ENCODE measurements at regions not wholly inside any gene's neighbourhood (a gene's known extent, or its start where the extent isn't known, plus 50 kb on each side); places are given as distances from the start of the nearest gene placed in this dataset.

DNA sequence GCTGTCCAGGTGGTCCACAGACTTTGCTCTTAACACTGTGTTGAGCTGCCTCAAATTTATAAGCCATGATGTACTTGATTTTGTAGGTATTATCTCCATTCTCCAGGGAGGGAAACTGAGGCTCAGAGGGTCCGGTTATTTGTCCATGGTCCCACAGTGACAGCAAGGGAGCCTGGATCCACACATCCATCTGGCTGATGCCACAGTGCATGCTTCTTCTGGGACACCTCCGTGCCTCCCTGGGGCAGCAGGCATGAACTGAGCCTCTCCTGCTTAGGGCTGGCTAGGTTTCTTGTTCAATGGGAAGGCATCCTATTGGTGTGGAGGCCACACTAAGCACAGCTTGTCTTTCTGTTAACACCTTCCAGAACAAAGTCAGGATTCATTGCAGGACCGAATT is 317.3 kb downstream of the AJAP1 start:
- no peaks in the 10 kb centered on the region for H3K27me3 Mint-ChIP-seq (ENCODE audit: low read depth)
- DNase-seq (ENCODE audit: low spot score): no peak
- H3K27ac Mint-ChIP-seq: no peak overlapping the region
- no peak overlapping the region for H3K4me3 Mint-ChIP-seq
- no peaks in the 10 kb centered on the region for H3K9me3 Mint-ChIP-seq
- H3K36me3 Mint-ChIP-seq (ENCODE audit: low read depth): no peaks in the 10 kb centered on the region
- H3K4me1 Mint-ChIP-seq (ENCODE audit: low read depth): no peaks in the 10 kb centered on the region

DNA sequence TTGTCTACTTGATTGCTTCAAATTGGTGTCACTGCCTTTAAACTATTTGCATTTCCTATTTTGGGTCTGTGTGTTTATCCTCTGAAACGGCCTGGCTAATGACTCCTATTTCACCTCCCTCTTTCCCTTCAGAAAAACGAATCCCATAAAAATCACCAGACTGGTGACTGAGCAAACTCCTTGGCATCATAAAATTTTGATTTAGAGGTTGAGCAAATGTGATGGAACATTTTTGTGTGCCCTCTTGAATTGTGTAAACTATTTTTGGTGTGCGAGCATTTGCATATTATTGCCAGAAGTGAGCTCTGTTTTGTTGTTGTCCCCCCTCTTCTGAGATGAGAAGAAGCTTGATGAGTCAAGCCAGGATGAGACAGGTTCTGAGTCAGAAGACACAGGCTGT is 316.1 kb downstream of the AJAP1 start:
- no peaks in the 10 kb centered on the region for H3K36me3 Mint-ChIP-seq (ENCODE audit: low read depth)
- DNase-seq (ENCODE audit: low spot score): no peak
- no peaks in the 10 kb centered on the region for H3K27me3 Mint-ChIP-seq (ENCODE audit: low read depth)
- H3K4me1 Mint-ChIP-seq (ENCODE audit: low read depth): no peaks in the 10 kb centered on the region
- no peak overlapping the region for H3K4me3 Mint-ChIP-seq
- no peaks in the 10 kb centered on the region for H3K9me3 Mint-ChIP-seq
- H3K27ac Mint-ChIP-seq: no peak overlapping the region

DNA sequence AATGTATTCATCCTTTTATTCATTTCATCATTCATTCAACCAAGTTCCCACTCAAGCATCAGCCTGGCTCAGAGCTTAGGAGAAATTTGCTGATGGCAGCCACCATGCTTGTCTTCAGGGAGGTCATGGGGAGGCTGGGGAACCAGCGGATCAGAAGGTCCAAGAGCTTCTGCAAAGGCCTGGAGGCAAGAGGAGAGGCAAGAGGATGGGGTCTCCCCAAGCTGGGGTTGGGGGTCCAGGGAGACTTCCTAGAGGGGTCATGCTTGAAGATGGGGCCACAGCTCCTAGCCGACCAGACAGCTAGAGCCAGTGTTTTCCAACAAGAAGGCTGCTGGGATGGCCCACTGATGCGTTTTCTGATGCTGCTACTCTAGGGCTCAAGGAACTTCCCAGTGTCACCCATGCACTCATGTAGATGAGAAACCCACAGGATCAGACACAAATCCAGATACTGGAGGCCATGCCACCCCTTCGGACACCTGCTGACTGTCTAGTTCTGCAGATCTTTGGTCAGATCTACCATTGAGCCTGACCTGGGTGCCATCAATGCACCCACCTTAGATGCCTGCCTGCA is 315.2 kb downstream of the AJAP1 start:
- H3K9me3 Mint-ChIP-seq: no peaks in the 10 kb centered on the region
- DNase-seq (ENCODE audit: low spot score): no peak
- H3K27ac Mint-ChIP-seq: no peak overlapping the region
- no peaks in the 10 kb centered on the region for H3K4me1 Mint-ChIP-seq (ENCODE audit: low read depth)
- no peak overlapping the region for H3K4me3 Mint-ChIP-seq
- H3K27me3 Mint-ChIP-seq (ENCODE audit: low read depth): no peaks in the 10 kb centered on the region
- no peaks in the 10 kb centered on the region for H3K36me3 Mint-ChIP-seq (ENCODE audit: low read depth)

DNA sequence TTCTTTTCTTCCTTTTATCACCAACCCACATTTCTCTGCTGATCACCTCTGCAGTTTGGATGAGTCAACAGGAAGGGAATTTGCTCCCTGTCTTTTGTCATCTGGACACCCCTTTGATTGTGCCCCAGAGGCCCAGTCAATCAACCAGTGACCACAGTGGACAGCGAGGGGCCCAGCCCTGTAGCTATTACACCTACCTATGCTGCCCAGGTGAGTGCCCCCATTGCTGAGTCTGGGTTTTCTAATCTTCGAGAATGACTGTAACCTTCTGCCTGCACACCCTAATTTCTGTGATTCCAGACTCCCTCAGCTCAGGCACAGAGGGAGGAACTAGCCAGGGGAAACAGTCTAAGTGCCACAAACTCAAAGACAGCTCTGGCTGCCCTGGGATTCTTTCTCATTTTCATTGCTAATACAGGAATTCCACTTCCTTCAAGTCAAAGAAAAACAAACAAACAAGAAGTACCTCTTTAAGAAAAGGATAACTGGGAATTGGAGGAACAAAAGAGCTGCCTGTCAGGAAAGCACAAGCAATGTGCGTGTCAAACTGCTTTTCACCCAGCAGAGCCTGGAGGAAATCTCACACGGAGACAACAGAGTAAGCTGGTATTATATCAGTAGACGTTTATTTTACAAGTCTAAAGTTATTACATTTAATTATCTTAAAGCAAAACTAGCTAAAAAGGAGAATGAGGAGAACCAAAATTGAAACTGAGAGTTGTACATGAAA is 311.1 kb downstream of the AJAP1 start:
- Mint-ChIP-seq H3K9me3 (no peaks in the 10 kb centered on the region), H3K27me3 (ENCODE audit: low read depth) (no peaks in the 10 kb centered on the region), H3K4me1 (ENCODE audit: low read depth) (no peaks in the 10 kb centered on the region), H3K27ac (no peak overlapping the region), H3K4me3 (no peak overlapping the region), H3K36me3 (ENCODE audit: low read depth) (no peaks in the 10 kb centered on the region)
- no peak for DNase-seq (ENCODE audit: low spot score)

DNA sequence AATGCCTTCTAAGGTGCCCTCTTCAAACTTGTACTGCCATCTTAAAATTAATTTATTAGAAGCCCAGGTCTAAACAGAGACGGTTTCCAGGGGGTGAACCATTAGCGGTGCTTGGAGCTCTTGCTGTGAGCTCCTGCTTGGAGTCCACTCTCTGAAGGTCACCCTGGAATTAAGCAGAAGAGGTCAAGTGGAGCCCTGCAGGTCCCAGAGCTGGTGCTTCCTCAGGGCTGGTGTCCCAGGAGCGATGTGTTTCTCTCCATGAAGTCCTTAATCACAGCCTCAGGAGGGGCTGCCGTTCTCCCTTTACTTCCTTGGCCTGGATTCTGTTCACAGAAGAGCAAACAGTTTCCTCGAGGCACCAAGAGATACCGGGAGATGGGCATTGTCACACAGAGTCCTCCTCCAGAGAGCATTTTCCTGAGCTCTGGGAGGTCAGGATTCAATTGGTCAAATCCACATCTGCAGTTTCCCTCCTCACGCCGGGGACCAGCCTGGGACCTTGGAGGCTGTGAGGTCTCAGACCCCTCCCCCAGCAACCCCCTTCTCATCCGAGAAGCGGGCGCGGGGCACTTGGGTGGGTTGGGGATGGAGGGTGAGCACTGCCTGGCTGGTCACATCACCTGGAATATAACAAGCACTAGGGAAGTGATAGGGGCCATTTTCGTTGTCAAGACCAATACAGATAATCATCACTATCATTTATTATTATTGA is 310.4 kb downstream of the AJAP1 start:
- no peaks in the 10 kb centered on the region for H3K9me3 Mint-ChIP-seq
- no peaks in the 10 kb centered on the region for H3K4me1 Mint-ChIP-seq (ENCODE audit: low read depth)
- H3K27ac Mint-ChIP-seq: no peak overlapping the region
- no peaks in the 10 kb centered on the region for H3K27me3 Mint-ChIP-seq (ENCODE audit: low read depth)
- no peak for DNase-seq (ENCODE audit: low spot score)
- H3K4me3 Mint-ChIP-seq: no peak overlapping the region
- no peaks in the 10 kb centered on the region for H3K36me3 Mint-ChIP-seq (ENCODE audit: low read depth)

DNA sequence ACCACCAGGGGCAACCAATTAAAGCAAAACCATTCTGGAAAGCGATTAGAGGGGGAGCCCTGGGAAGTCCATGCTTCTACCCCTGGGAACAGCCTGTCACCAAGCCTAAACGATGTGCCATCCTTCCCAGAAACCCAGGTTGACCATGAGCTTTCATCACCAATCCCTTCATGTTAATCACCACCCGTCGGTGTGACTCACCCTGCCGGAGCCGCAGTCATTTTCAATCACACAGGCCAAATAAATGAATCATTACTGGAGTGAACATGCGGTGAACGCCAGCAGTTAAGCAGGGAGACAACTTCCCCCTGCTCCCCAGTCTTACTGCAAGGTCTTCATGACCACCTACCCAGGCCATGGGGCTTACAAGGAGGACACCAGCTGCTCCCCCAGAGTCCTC is 308.8 kb downstream of the AJAP1 start:
- Mint-ChIP-seq H3K4me3 (no peak overlapping the region), H3K9me3 (no peaks in the 10 kb centered on the region), H3K27ac (no peak overlapping the region), H3K27me3 (ENCODE audit: low read depth) (no peaks in the 10 kb centered on the region), H3K36me3 (ENCODE audit: low read depth) (no peaks in the 10 kb centered on the region), H3K4me1 (ENCODE audit: low read depth) (no peaks in the 10 kb centered on the region)
- DNase-seq (ENCODE audit: low spot score): no peak

DNA sequence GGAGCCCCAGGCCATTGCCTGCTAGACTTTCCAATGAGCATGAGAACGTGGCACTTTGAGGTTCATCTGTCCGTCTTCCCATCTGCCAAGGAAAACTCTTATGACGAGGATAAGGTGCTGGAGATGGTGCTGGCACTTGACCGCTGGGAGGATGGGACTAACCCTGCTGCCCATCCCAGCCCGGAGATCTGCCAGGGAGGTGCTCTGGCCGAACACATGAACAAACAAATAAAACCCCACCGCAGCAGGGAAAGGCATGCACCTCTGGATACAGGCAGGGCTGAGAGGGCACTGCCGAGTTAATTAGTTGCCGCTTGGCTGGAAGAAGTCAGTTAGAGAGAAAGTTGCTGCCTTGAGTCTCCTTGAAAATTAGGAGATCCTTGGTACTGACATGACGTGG is 308.4 kb downstream of the AJAP1 start:
- no peaks in the 10 kb centered on the region for H3K36me3 Mint-ChIP-seq (ENCODE audit: low read depth)
- no peak overlapping the region for H3K27ac Mint-ChIP-seq
- no peaks in the 10 kb centered on the region for H3K4me1 Mint-ChIP-seq (ENCODE audit: low read depth)
- no peaks in the 10 kb centered on the region for H3K9me3 Mint-ChIP-seq
- DNase-seq (ENCODE audit: low spot score): no peak
- no peak overlapping the region for H3K4me3 Mint-ChIP-seq
- no peaks in the 10 kb centered on the region for H3K27me3 Mint-ChIP-seq (ENCODE audit: low read depth)

DNA sequence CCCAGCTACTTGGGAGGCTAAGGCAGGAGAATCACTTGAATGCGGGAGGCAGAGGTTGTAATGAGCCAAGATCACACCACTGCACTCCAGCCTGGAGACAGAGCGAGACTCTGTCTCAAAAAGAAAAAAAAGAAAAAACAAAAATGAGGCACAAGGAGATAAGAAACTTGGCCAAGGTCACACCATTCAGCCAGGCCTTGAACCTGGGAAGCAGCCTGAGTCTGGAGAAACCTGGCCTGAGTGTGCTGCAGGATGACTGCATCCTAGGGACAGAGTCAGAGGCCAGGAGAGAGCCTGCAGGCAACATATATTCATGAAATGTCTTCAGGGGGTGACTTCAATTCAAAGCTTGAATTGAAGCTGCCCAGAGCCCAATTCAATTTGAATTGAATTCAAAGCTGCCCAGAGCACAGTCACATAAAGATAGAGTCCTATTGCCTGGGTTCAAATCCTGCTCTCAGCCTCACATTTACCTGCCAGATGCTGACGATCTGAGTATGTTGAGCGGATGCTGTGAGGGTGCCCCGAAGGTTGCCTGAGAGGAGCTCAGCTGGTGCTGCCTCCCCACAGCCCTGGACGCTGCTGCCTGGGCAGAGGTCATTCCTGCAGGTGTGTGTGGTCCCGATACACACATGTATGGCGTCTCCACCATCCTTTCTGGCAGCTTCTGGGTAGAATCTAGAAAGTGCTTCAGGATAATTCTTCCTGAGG is 307.7 kb downstream of the AJAP1 start:
- Mint-ChIP-seq H3K9me3 (no peaks in the 10 kb centered on the region), H3K4me3 (no peak overlapping the region), H3K4me1 (ENCODE audit: low read depth) (no peaks in the 10 kb centered on the region), H3K27ac (no peak overlapping the region), H3K36me3 (ENCODE audit: low read depth) (no peaks in the 10 kb centered on the region), H3K27me3 (ENCODE audit: low read depth) (no peaks in the 10 kb centered on the region)
- DNase-seq (ENCODE audit: low spot score): no peak

DNA sequence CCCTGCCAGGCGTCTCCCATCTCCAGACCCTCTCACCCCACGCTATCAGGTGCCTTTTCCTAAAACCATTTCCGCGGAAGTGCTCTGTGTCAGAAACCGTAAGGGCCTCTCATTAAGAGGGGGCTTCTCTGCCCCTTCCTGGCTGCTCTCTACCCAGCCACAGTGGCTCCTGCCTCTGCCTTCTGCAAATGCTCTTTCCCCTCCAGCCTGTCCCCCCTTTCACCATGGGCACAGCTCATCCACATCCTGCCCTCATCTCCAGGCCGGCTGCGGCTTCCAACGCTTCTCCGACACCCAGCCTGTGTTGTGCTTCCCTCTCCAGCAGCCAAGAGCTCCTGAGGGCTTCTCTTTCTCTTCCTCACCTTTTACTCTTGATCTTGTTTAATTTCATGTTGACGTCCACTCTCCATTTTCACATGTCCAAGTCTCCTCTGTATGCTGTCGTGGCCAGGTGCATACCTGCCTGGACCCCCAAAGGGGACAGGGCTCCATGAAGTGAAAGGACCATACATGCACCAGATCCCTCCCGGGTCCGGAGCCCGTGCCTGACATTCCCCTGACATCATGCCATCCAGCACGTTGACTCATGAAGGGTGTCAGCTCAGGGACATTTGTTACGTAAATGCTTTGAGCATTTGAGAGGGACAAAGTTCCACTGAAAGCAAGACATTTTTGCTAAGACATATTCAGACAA is 306.5 kb downstream of the AJAP1 start:
- no peak for DNase-seq (ENCODE audit: low spot score)
- Mint-ChIP-seq H3K4me1 (ENCODE audit: low read depth) (no peaks in the 10 kb centered on the region), H3K36me3 (ENCODE audit: low read depth) (no peaks in the 10 kb centered on the region), H3K27me3 (ENCODE audit: low read depth) (no peaks in the 10 kb centered on the region), H3K9me3 (no peaks in the 10 kb centered on the region), H3K27ac (no peak overlapping the region), H3K4me3 (no peak overlapping the region)

DNA sequence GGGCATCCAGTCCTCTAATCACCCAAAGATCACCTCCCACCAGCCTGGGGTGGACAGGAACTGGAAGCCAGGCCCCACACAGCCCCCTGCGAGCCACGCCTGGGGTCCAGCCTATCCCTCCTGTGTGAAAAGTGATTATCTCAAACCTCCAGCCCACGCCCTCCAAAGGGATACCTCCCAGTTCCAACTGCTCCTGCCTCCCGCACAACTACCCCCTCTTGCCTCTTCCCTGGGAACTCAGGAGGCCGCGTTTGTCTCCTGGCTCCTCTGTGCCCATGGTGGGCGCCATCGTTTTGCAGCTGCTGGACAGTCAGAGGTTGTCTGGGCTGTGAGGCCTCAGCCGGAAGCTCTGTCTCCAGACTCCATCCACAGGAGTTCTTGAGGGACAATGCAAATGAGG is 305.9 kb downstream of the AJAP1 start:
- DNase-seq (ENCODE audit: low spot score): no peak
- no peak overlapping the region for H3K27ac Mint-ChIP-seq
- no peaks in the 10 kb centered on the region for H3K27me3 Mint-ChIP-seq (ENCODE audit: low read depth)
- H3K36me3 Mint-ChIP-seq (ENCODE audit: low read depth): no peaks in the 10 kb centered on the region
- H3K4me3 Mint-ChIP-seq: no peak overlapping the region
- H3K4me1 Mint-ChIP-seq (ENCODE audit: low read depth): no peaks in the 10 kb centered on the region
- H3K9me3 Mint-ChIP-seq: no peaks in the 10 kb centered on the region

DNA sequence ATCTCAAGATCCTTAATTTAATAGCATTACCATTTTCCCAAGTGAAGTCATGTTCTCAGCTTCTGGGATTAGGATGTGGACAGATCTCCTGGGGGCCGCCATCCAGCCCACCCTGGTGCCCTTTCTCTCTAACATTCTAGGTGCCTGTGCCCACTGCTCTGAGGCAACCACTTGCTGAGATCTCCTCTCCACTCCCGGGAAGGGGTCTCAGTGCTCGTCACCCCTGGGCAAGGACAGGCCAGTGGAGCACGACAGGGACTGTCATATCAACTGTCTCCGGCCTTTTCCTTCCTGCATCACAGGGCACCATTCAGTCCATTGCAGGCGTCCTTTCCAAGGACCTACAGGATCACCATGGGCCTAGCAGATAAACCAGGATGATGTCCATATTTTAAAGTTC is 304.8 kb downstream of the AJAP1 start:
- no peak for DNase-seq (ENCODE audit: low spot score)
- no peaks in the 10 kb centered on the region for H3K9me3 Mint-ChIP-seq

DNA sequence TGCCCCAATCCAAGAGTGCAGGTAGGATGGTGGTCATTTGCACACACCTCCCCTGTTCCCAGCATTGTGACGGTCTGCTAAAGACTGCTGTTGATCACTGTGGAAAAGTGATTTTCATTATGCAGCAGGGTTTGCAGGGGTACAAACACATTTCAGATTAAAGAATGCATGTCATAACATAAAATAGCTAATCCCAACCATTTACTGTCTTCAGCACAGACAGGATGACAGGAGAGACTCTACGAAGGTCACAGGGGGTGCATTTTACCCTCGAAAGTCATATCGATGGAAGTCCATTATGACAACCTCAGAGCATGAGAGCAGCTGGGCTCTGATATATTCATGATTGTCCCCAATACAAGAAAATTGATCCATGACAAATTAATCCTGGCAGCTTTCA is 302.6 kb downstream of the AJAP1 start:
- Mint-ChIP-seq H3K4me3 (no peak overlapping the region), H3K9me3 (peaks cover 16% of the 10 kb centered on the region), H3K4me1 (ENCODE audit: low read depth) (no peaks in the 10 kb centered on the region), H3K27ac (no peak overlapping the region), H3K27me3 (ENCODE audit: low read depth) (no peaks in the 10 kb centered on the region), H3K36me3 (ENCODE audit: low read depth) (no peaks in the 10 kb centered on the region)
- no peak for DNase-seq (ENCODE audit: low spot score)

More for the DNA sequence above, 304.8 kb downstream of the AJAP1 start:
- H3K36me3 Mint-ChIP-seq (ENCODE audit: low read depth): no peaks in the 10 kb centered on the region
- no peak overlapping the region for H3K4me3 Mint-ChIP-seq
- no peak overlapping the region for H3K27ac Mint-ChIP-seq
- no peaks in the 10 kb centered on the region for H3K27me3 Mint-ChIP-seq (ENCODE audit: low read depth)
- H3K4me1 Mint-ChIP-seq (ENCODE audit: low read depth): no peaks in the 10 kb centered on the region

DNA sequence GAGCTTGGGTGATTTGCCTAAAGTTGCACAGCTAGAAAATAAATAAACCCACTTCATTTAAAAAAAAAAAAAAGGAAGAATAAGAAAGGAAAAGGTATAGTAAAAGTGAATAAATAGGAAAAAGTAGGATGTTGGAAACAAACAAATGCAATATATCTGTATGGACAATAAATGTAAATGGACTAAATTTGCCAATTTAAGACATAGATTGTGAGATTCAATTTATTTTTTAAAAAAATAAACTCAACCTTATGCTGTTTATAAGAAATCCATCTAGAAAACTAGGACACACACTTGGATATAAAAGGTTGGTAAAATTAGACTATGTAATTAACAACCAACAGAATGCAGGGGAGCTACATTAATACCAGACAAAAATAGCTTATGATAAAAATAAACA is 300.0 kb downstream of the AJAP1 start:
- Mint-ChIP-seq H3K27ac (no peak overlapping the region), H3K4me3 (no peak overlapping the region), H3K36me3 (ENCODE audit: low read depth) (no peaks in the 10 kb centered on the region), H3K27me3 (ENCODE audit: low read depth) (no peaks in the 10 kb centered on the region), H3K9me3 (peaks cover 16% of the 10 kb centered on the region), H3K4me1 (ENCODE audit: low read depth) (no peaks in the 10 kb centered on the region)
- no peak for DNase-seq (ENCODE audit: low spot score)

DNA sequence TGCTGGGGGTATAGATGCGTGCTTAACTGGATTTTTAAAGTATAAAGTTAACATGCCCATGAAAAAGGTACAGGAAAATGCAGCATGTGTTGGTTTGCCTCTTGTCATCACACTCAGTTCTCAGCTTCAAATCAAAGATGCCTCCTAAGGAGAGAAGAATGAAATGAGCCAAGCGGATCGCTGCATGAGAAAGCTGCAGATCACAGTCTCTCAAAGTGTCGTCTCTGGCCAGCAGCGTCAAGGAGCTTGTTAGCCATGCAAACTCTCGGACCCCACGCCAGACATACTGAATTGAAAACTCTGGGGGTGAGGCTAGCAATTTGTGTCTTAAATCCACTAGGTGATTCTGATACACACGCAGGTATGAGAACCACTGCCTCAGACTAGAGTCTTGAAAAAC is 297.2 kb downstream of the AJAP1 start:
- H3K4me3 Mint-ChIP-seq: no peak overlapping the region
- peaks cover 16% of the 10 kb centered on the region for H3K9me3 Mint-ChIP-seq
- no peak overlapping the region for H3K27ac Mint-ChIP-seq
- H3K27me3 Mint-ChIP-seq (ENCODE audit: low read depth): no peaks in the 10 kb centered on the region
- DNase-seq (ENCODE audit: low spot score): no peak
- no peaks in the 10 kb centered on the region for H3K4me1 Mint-ChIP-seq (ENCODE audit: low read depth)
- H3K36me3 Mint-ChIP-seq (ENCODE audit: low read depth): no peaks in the 10 kb centered on the region

All from T-helper 2 cell treated with Interferon-gamma antibody and Interleukin-4, amounts not matched to agents 5 μg/mL and 100 μg/mL, for 36 hours (primary cell).